ENCODE measurements at regions not wholly inside any gene's neighbourhood (a gene's known extent, or its start where the extent isn't known, plus 50 kb on each side); places are given as distances from the start of the nearest gene placed in this dataset.

DNA sequence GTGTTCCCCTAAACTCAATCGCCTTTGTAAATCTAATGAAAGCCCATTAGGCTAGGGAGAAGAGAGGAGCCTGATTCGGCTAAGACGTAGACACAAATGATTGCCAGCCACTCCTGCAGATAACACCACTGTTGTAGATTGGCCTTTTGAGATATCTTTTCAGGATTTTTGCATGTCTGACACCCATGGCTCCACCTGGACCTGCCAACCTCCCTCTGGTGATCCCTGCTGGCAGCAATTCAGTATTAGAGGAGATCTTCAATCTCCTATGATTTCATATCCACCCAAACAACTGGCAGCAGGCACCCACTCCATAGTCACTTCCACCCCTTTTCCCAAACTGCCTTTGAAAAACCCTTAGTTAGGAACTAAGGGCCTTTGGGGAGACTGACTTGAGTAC, 191.9 kb upstream of the UBL3 start:
- TF ChIP-seq FOXJ3 (CRISPR knock-in tag; IDR thresholded peaks at IDR 0.05; ENCODE audit: borderline replicate concordance) (no peak), CTCF (IDR thresholded peaks at IDR 0.05) (no peak)
- TF ChIP-seq, protein P1, sequence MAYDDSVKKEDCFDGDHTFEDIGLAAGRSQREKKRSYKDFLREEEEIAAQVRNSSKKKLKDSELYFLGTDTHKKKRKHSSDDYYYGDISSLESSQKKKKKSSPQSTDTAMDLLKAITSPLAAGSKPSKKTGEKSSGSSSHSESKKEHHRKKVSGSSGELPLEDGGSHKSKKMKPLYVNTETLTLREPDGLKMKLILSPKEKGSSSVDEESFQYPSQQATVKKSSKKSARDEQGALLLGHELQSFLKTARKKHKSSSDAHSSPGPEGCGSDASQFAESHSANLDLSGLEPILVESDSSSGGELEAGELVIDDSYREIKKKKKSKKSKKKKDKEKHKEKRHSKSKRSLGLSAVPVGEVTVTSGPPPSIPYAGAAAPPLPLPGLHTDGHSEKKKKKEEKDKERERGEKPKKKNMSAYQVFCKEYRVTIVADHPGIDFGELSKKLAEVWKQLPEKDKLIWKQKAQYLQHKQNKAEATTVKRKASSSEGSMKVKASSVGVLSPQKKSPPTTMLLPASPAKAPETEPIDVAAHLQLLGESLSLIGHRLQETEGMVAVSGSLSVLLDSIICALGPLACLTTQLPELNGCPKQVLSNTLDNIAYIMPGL (CRISPR knock-in tag; IDR thresholded peaks at IDR 0.05): no peak
